ENCODE measurements at regions not wholly inside any gene's neighbourhood (a gene's known extent, or its start where the extent isn't known, plus 50 kb on each side); places are given as distances from the start of the nearest gene placed in this dataset.
A peak's percentile ranks its signal among the peaks of the same experiment; 100 is the strongest.

- TF ChIP-seq CTCF (optimal IDR thresholded peaks at IDR 0.05 in 1 of 3, IDR thresholded peaks at IDR 0.05 in 1 of 3, conservative IDR thresholded peaks at IDR 0.05 in 1 of 3; ENCODE audit: extremely low read depth in 1 of 3, insufficient read depth in 2 of 3, low read length in 3 of 3) (no peak), EZH2 (IDR thresholded peaks at IDR 0.05; ENCODE audit: low read length) (no peak)
- Histone ChIP-seq H3K4me2 (ENCODE audit: control insufficient read depth, extremely low read depth, insufficient read depth, low read depth, low read length) (peak overlapping the region; percentile 76), H3K79me2 (ENCODE audit: control insufficient read depth, insufficient read depth, low read length) (no peaks in the 10 kb centered on the region), H3K36me3 (ENCODE audit: control insufficient read depth in 2 of 2, extremely low read depth in 1 of 2, insufficient read depth in 2 of 2, low read length in 2 of 2) (no peaks in the 10 kb centered on the region), H3K9me3 (ENCODE audit: control insufficient read depth, low read depth, low read length) (no peaks in the 10 kb centered on the region), H3K4me3 (ENCODE audit: control insufficient read depth in 2 of 3, extremely low read depth in 1 of 3, insufficient read depth in 2 of 3, low read depth in 1 of 3, low read length in 3 of 3) (peak overlapping the region in 1 of 3 experiments; percentile 8), H3K27me3 (ENCODE audit: control insufficient read depth, extremely low read depth, insufficient read depth, low read length) (no peaks in the 10 kb centered on the region), H2AFZ (ENCODE audit: control insufficient read depth, low read length) (peak overlapping the region; percentile 28), H3K27ac (ENCODE audit: control insufficient read depth, insufficient read depth, low read length) (peak overlapping the region; percentile 99), H3K4me1 (ENCODE audit: control insufficient read depth, extremely low read depth, insufficient read depth, low read length) (peaks cover 30% of the 10 kb centered on the region), H4K20me1 (ENCODE audit: control insufficient read depth, extremely low read depth, insufficient read depth, low read length) (no peaks in the 10 kb centered on the region), H3K9ac (ENCODE audit: control insufficient read depth, extremely low read depth, insufficient read depth, low read length) (peak overlapping the region; percentile 73), H3K9me1 (ENCODE audit: control insufficient read depth, extremely low read depth, insufficient read depth, low read length) (no peaks in the 10 kb centered on the region)
- DNase-seq (ENCODE audit: low read depth, low spot score) (no peak), FAIRE-seq (no peak)
- dilution Hi-C loops (cut with MboI; ENCODE audit: extremely low pct_ligation_motif_present, low sequenced_read_pairs): no loop called here
Measured at GRCh38 chr9:115615000-115615401, 497.0 kb upstream of the TNC start.

- Histone ChIP-seq H3K9me3 (ENCODE audit: control insufficient read depth, low read depth, low read length) (no peaks in the 10 kb centered on the region), H3K4me2 (ENCODE audit: control insufficient read depth, extremely low read depth, insufficient read depth, low read depth, low read length) (peak overlapping the region; percentile 78), H4K20me1 (ENCODE audit: control insufficient read depth, extremely low read depth, insufficient read depth, low read length) (no peaks in the 10 kb centered on the region), H3K9me1 (ENCODE audit: control insufficient read depth, extremely low read depth, insufficient read depth, low read length) (no peaks in the 10 kb centered on the region), H3K79me2 (ENCODE audit: control insufficient read depth, insufficient read depth, low read length) (no peaks in the 10 kb centered on the region), H3K36me3 (ENCODE audit: control insufficient read depth in 2 of 2, extremely low read depth in 1 of 2, insufficient read depth in 2 of 2, low read length in 2 of 2) (no peaks in the 10 kb centered on the region), H3K9ac (ENCODE audit: control insufficient read depth, extremely low read depth, insufficient read depth, low read length) (peak overlapping the region; percentile 73), H2AFZ (ENCODE audit: control insufficient read depth, low read length) (no peak overlapping the region), H3K4me1 (ENCODE audit: control insufficient read depth, extremely low read depth, insufficient read depth, low read length) (peaks cover 30% of the 10 kb centered on the region), H3K4me3 (ENCODE audit: control insufficient read depth in 2 of 3, extremely low read depth in 1 of 3, insufficient read depth in 2 of 3, low read depth in 1 of 3, low read length in 3 of 3) (peak overlapping the region in 2 of 3 experiments; percentile 35 to 40), H3K27me3 (ENCODE audit: control insufficient read depth, extremely low read depth, insufficient read depth, low read length) (no peaks in the 10 kb centered on the region), H3K27ac (ENCODE audit: control insufficient read depth, insufficient read depth, low read length) (peak overlapping the region; percentile 99)
- dilution Hi-C loops (cut with MboI; ENCODE audit: extremely low pct_ligation_motif_present, low sequenced_read_pairs): no loop called here
- FAIRE-seq (peak; percentile 98), DNase-seq (ENCODE audit: low read depth, low spot score) (peak; percentile 95)
- TF ChIP-seq EZH2 (IDR thresholded peaks at IDR 0.05; ENCODE audit: low read length) (no peak), CTCF (optimal IDR thresholded peaks at IDR 0.05 in 1 of 3, IDR thresholded peaks at IDR 0.05 in 1 of 3, conservative IDR thresholded peaks at IDR 0.05 in 1 of 3; ENCODE audit: extremely low read depth in 1 of 3, insufficient read depth in 2 of 3, low read length in 3 of 3) (no peak)
Measured at GRCh38 chr9:115615821-115616665, 498.1 kb upstream of the TNC start.
